Common myeloid progenitor, CD34-positive (primary cell): ENCODE measurements at regions not wholly inside any gene's neighbourhood (a gene's known extent, or its start where the extent isn't known, plus 50 kb on each side); places are given as distances from the start of the nearest gene placed in this dataset.

Experiments used
- CTCF ChIA-PET: fragments of 350-600 bp; sonication (Branson Sonifier 250); formaldehyde crosslinking; loops from one replicate; lab custom pipeline; 2021; ENCODE audit warnings: antibody characterized with exemption; lab: Charles Lee
- POLR2A ChIA-PET: fragments of 350-600 bp; sonication (Branson Sonifier 250); formaldehyde crosslinking; loops from one replicate; lab custom pipeline; 2021; ENCODE audit warnings: antibody characterized with exemption; lab: Charles Lee
- DNase-seq, 3 donors: peaks; one replicate each; pipeline versions ENCODE4 v3.0.0 to v3.0.0-alpha.2; 2013
- H3K27ac ChIP-seq, 2 experiments: 1 replicate in 1 of 2; 2 replicates in 1 of 2; pipeline ENCODE4 v1.7.0; 2013; ENCODE audit warnings: inconsistent platforms in 2 of 2, low read length in 2 of 2, mild to moderate bottlenecking in 2 of 2, low read depth in 1 of 2, moderate library complexity in 1 of 2; ENCODE audit not compliant: severe bottlenecking in 2 of 2, insufficient read depth in 1 of 2, poor library complexity in 1 of 2
- H3K27me3 ChIP-seq, 5 experiments: replicated peaks in 2 of 5; 1 replicate in 3 of 5; 2 replicates in 2 of 5; pipeline versions ENCODE4 v1.6.1 to v1.7.0; 2013; ENCODE audit warnings: low read length in 4 of 5, mild to moderate bottlenecking in 2 of 5, moderate library complexity in 2 of 5, inconsistent platforms in 1 of 5; ENCODE audit not compliant: insufficient read depth in 5 of 5, control insufficient read depth in 4 of 5
- H3K36me3 ChIP-seq, 4 experiments: 1 replicate in 2 of 4; 2 replicates in 2 of 4; pipeline versions ENCODE4 v1.6.1 to v1.7.0; 2013; ENCODE audit warnings: low read length in 3 of 4, control low read depth in 1 of 4, mild to moderate bottlenecking in 1 of 4; ENCODE audit not compliant: control insufficient read depth in 4 of 4, insufficient read depth in 4 of 4
- H3K4me1 ChIP-seq, 4 experiments: 1 replicate in 3 of 4; 2 replicates in 1 of 4; pipeline versions ENCODE4 v1.6.1 to v1.7.1; 2013; ENCODE audit warnings: low read length in 3 of 4, mild to moderate bottlenecking in 3 of 4, control low read depth in 1 of 4, inconsistent platforms in 1 of 4, moderate library complexity in 1 of 4; ENCODE audit not compliant: control insufficient read depth in 4 of 4, insufficient read depth in 4 of 4; ENCODE audit errors: control extremely low read depth in 1 of 4
- H3K4me3 ChIP-seq, 7 experiments: 1 replicate in 4 of 7; 2 replicates in 3 of 7; pipeline versions ENCODE4 v1.5.1 to v1.7.0; 2013; ENCODE audit warnings: mild to moderate bottlenecking in 7 of 7, low read length in 6 of 7, moderate library complexity in 6 of 7, inconsistent platforms in 2 of 7, low read depth in 2 of 7, control low read depth in 1 of 7; ENCODE audit not compliant: insufficient read depth in 4 of 7, control insufficient read depth in 1 of 7; ENCODE audit errors: extremely low read depth in 1 of 7
- H3K9me3 ChIP-seq, 5 experiments: 1 replicate in 4 of 5; 2 replicates in 1 of 5; pipeline versions ENCODE4 v1.6.1 to v1.7.1; 2013; ENCODE audit warnings: low read length in 4 of 5, mild to moderate bottlenecking in 2 of 5, inconsistent platforms in 1 of 5, low read depth in 1 of 5, moderate library complexity in 1 of 5; ENCODE audit not compliant: control insufficient read depth in 4 of 5, insufficient read depth in 2 of 5; ENCODE audit errors: control extremely low read depth in 1 of 5
- WGBS: methylation state at CpG from one replicate; pipeline ENCODE4 v1.1.5; 2013; ENCODE audit not compliant: insufficient coverage; 5-methylcytosine and 5-hydroxymethylcytosine counted together

DNA sequence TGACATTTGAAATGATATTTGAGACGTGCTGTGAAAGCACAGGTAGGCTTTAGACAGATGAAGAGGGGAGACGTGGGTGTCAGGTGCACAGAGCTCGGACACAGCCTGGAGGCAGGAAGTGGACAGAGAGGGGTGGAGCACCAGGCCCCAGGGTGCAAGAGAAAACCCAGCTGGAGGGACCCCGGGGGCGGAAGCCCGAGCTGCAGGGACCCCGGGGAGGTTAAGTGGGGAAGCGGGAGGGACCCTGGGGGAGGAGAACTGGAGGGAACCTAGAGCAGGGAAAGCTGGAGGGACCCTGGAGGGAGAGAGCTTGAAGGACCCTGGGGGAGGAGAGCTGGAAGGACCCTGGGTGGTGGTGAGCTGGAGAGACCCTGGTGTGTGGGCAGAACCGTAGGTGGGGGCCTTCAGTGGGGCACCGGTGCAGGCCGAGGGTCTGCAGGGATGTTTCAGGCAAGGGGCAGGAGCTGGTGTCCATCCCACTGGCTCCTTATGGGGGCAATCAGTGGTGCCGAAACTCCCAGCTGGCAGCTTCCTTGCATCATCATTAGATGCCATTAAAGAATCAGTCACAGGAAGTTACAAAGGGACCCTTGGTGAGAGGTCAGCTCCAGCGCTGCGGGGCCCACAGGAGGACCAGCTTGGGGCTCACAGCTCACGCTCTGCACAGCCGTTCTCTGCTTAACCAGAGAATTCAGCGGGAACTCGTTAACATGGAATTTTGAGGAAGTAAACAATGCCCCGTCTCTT lies 246.6 kb downstream of the EIPR1 start:
- Histone ChIP-seq H3K9me3 (no peaks in the 10 kb centered on the region), H3K27ac (no peak overlapping the region), H3K4me1 (peaks cover 0 to 4% (median 1%) of the 10 kb centered on the region in 4 experiments), H3K36me3 (no peaks in the 10 kb centered on the region), H3K27me3 (peaks cover 0 to 4% (median 0%) of the 10 kb centered on the region in 5 experiments), H3K4me3 (no peak overlapping the region)
- ChIA-PET CTCF (no interaction called here), POLR2A (no interaction called here)
- DNase-seq: no peak
- 55% methylated on average over 14 of the region's 19 CpGs for WGBS

DNA sequence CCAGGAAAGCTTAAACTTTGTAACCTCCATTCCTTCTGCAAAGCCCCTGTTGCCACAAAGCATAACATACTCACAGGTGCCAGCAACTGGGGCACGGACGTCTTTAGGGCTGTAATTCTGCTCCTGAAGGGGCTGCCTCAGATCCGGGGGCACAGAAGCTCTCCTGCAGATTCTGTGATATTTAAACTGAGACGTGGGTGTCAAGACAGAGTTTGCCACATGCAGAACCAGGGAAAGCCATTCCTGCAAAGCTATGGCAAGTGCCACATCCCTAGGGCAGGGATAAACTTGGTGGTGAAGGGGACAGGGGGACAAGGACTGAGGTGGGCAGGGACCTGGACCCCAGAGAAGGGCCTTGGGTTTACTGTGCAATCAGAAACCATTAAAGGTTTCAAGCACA lies 247.2 kb downstream of the EIPR1 start:
- WGBS: 97% methylated on average over 4 of the region's 4 CpGs
- H3K27me3 ChIP-seq: peaks cover 0 to 4% (median 0%) of the 10 kb centered on the region in 5 experiments
- POLR2A ChIA-PET: no interaction called here
- H3K27ac ChIP-seq: no peak overlapping the region
- H3K4me1 ChIP-seq: peaks cover 0 to 4% (median 1%) of the 10 kb centered on the region in 4 experiments
- CTCF ChIA-PET: no interaction called here
- no peak overlapping the region for H3K4me3 ChIP-seq
- H3K9me3 ChIP-seq: no peaks in the 10 kb centered on the region
- H3K36me3 ChIP-seq: no peaks in the 10 kb centered on the region
- DNase-seq: no peak

DNA sequence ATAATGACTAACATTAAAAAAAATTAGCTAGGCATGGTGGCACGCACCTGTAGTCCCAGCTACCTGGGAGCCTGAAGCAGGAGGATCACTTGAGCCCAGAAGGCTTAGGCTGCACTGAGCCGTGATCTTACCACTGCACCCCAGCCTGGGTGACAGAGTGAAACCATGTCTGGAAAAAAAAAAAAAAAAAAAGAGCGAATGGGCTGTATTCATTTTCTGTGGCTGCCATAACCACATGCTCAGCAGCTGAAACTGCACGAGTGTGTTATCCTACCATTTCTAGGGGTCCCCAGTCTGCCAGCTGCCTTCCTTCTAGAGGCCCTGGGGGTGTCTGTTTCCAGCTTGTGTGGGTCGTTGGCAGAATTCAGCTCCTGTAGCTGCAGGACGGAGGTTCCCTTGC lies 247.8 kb downstream of the EIPR1 start:
- H3K27ac ChIP-seq: no peak overlapping the region
- DNase-seq: no peak
- peaks cover 0 to 4% (median 0%) of the 10 kb centered on the region in 5 experiments for H3K27me3 ChIP-seq
- peaks cover 0 to 4% (median 1%) of the 10 kb centered on the region in 4 experiments for H3K4me1 ChIP-seq
- POLR2A ChIA-PET: interaction anchor here (0.7 kb wide), 1 partner anchor 97 kb away, joined by 3 read pairs; no protein-coding TSS in a partner anchor
- H3K9me3 ChIP-seq: no peaks in the 10 kb centered on the region
- 94% methylated on average over 5 of the region's 6 CpGs for WGBS
- CTCF ChIA-PET: no interaction called here
- H3K36me3 ChIP-seq: no peaks in the 10 kb centered on the region
- no peak overlapping the region for H3K4me3 ChIP-seq

DNA sequence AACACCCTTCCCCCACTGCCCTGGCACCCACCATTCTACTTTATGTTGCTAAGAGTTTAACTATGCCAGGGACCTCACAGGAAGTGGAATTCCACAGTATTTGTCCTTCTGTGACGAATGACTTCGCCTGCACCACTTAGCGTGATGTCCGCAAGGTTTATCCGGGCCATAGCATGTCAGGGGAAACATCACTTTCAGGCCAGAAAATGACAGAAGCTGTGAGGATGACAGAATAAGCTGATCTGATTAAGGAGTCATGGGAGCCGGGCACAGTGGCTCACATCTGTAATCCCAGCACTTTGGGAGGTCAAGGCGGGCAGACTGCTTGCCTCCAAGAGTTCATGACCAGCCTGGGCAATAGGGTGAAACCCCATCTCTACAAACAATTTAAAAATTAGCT lies 248.8 kb downstream of the EIPR1 start:
- ChIA-PET POLR2A (no interaction called here), CTCF (no interaction called here)
- DNase-seq: no peak
- Histone ChIP-seq H3K36me3 (no peaks in the 10 kb centered on the region), H3K4me1 (peaks cover 0 to 4% (median 1%) of the 10 kb centered on the region in 4 experiments), H3K27ac (no peak overlapping the region), H3K4me3 (no peak overlapping the region), H3K9me3 (no peaks in the 10 kb centered on the region), H3K27me3 (peaks cover 0 to 4% (median 0%) of the 10 kb centered on the region in 5 experiments)
- WGBS: 94% methylated on average over 7 of the region's 7 CpGs

DNA sequence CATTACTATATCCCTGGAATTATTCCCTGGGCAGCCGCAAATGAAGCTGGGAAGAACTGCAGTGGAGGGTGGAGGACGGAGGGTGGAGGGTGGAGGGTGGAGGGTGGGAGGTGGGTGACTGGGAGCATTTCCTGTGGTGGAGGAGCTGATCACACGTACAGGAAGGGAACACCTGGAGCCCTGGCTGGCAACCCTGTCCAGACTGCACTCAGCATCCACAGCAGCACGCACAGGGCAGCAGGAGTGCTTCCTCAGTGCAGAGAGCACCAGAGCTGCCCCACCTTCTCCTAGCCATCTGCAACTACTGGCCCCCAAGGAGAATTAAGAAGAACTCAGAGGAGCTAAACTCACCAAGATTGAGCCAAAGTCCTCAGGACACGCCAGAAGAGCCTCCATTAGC lies 249.9 kb downstream of the EIPR1 start:
- H3K36me3 ChIP-seq: no peaks in the 10 kb centered on the region
- POLR2A ChIA-PET: no interaction called here
- no peak overlapping the region for H3K27ac ChIP-seq
- CTCF ChIA-PET: no interaction called here
- H3K4me3 ChIP-seq: no peak overlapping the region
- no peaks in the 10 kb centered on the region for H3K9me3 ChIP-seq
- peaks cover 0 to 4% (median 1%) of the 10 kb centered on the region in 4 experiments for H3K4me1 ChIP-seq
- 89% methylated on average over 3 of the region's 5 CpGs for WGBS
- DNase-seq: no peak
- peaks cover 0 to 4% (median 0%) of the 10 kb centered on the region in 5 experiments for H3K27me3 ChIP-seq

DNA sequence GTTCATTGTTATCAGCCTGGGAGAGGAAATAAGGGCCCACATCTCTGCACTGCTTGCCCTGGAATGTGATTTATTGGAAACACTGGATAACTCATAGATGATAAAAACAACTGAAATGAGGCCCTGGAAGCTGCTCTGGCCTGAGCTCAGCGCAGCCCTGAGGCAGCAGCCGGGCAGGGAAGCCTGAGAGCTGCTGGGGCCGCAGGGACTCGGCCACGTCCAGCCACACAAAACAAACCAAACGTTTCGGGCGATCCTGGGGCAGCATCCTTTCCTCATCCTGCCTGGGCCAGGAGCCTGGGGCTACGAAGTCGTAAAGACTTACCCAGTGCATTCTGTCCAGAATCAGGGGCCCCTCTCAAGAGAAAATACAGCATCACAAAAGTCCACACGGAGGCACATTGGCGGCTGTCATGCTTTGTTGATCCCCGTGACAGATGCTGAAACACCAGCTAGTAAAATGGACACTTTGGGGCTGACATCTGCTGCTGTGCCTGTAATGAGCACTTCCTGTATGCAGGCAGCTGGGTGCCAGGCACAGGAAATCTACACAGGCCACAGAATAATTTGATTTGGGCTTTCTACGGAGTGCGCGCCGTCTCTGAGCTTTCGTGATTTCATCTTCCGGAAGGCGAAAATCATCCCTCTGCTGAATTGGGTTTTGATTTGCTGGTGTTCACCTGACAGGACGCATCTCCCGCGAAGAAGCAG lies 250.6 kb downstream of the EIPR1 start:
- Histone ChIP-seq H3K4me3 (no peak overlapping the region), H3K9me3 (no peaks in the 10 kb centered on the region), H3K27ac (no peak overlapping the region), H3K27me3 (peaks cover 0 to 4% (median 0%) of the 10 kb centered on the region in 5 experiments), H3K4me1 (peaks cover 0 to 4% (median 1%) of the 10 kb centered on the region in 4 experiments), H3K36me3 (no peaks in the 10 kb centered on the region)
- DNase-seq: no peak
- ChIA-PET POLR2A (no interaction called here), CTCF (no interaction called here)
- whole genome bisulfite sequencing: 85% methylated on average over 23 of the region's 23 CpGs
